RPMI7951 (cell line): ENCODE measurements at regions not wholly inside any gene's neighbourhood (a gene's known extent, or its start where the extent isn't known, plus 50 kb on each side); places are given as distances from the start of the nearest gene placed in this dataset.
"Not testable (repeated sequence)": the region's sequence is repeated elsewhere in the genome, so short reads cannot be mapped to it uniquely, and the experiment has no call there.

Experiments
- DNase-seq: peaks from one replicate; pipeline ENCODE4 v3.0.0-alpha.2; 2012; ENCODE audit warnings: low read depth

- DNase-seq, result no peak
These were observed 376.4 kb downstream of the INSIG2 start for GRCh38 chr2:118464546-118465265.

- no peak for DNase-seq
These were observed 375.8 kb downstream of the INSIG2 start for GRCh38 chr2:118464046-118464445.

- DNase-seq, result no peak
These were observed 372.2 kb downstream of the INSIG2 start for GRCh38 chr2:118460425-118460824.

GRCh38 chr2:118459426-118459825, 371.2 kb downstream of the INSIG2 start:
- no peak for DNase-seq

- no peak for DNase-seq
These were observed 369.7 kb downstream of the INSIG2 start for GRCh38 chr2:118457951-118458350.

- no peak for DNase-seq
These were observed 361.1 kb downstream of the INSIG2 start for GRCh38 chr2:118449401-118449800.

GRCh38 chr2:118443596-118443995, 355.3 kb downstream of the INSIG2 start:
- DNase-seq, result peak; percentile 92

GRCh38 chr2:118442996-118443553, 354.8 kb downstream of the INSIG2 start:
- DNase-seq, result peak; percentile 32

GRCh38 chr2:118442046-118442445, 353.8 kb downstream of the INSIG2 start:
- peak; percentile 19 for DNase-seq

- no peak for DNase-seq
These were observed 352.3 kb downstream of the INSIG2 start for GRCh38 chr2:118440404-118441098.

GRCh38 chr2:118437501-118437900, 349.2 kb downstream of the INSIG2 start:
- DNase-seq, result peak; percentile 30

GRCh38 chr2:118431997-118432396, 343.7 kb downstream of the INSIG2 start:
- no peak for DNase-seq

- no peak for DNase-seq
These were observed 343.3 kb downstream of the INSIG2 start for GRCh38 chr2:118431586-118431985.

- peak; percentile 31 for DNase-seq
These were observed 342.9 kb downstream of the INSIG2 start for GRCh38 chr2:118431165-118431517.

- peak; percentile 39 for DNase-seq
These were observed 342.4 kb downstream of the INSIG2 start for GRCh38 chr2:118430510-118431164.

- DNase-seq, result no peak
These were observed 336.9 kb downstream of the INSIG2 start for GRCh38 chr2:118425191-118425590.

GRCh38 chr2:118423776-118424175, 335.5 kb downstream of the INSIG2 start:
- DNase-seq, result no peak

- no peak for DNase-seq
These were observed 333.4 kb downstream of the INSIG2 start for GRCh38 chr2:118421648-118422047.

- no peak for DNase-seq
These were observed 329.3 kb downstream of the INSIG2 start for GRCh38 chr2:118417406-118418120.

GRCh38 chr2:118415186-118415585, 326.9 kb downstream of the INSIG2 start:
- DNase-seq, result not testable (repeated sequence)

GRCh38 chr2:118403658-118404451, 315.6 kb downstream of the INSIG2 start:
- DNase-seq, result peak; percentile 1
